ENCODE measurements at regions not wholly inside any gene's neighbourhood (a gene's known extent, or its start where the extent isn't known, plus 50 kb on each side); places are given as distances from the start of the nearest gene placed in this dataset.

DNA sequence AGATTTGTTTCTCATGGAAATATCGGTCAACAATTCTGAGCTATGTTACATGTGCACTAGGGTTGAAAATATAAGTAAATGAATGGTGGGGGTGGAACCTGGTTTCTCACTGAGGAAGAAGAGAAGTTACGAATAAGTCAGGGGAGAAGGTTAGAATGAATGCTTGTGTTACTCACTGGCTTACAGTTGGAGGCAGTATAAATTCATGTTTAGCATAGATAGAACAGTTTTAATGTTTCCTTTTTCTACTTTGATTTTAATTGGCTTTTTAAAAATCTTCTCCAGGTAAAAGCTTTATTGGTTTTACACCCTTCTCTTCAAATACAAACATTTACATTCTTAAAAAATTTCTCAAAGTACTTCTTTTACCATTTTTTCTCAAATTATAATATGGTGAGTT, 1113.7 kb downstream of the CDH11 start:
- TF ChIP-seq CTCF (IDR thresholded peaks at IDR 0.05) (no peak), POLR2A (IDR thresholded peaks at IDR 0.05) (no peak)
- no peaks in the 10 kb centered on the region for H3K9me3 ChIP-seq
- WGBS, 2 donors = 88 to 92% methylated on average over 2 of the region's 2 CpGs

DNA sequence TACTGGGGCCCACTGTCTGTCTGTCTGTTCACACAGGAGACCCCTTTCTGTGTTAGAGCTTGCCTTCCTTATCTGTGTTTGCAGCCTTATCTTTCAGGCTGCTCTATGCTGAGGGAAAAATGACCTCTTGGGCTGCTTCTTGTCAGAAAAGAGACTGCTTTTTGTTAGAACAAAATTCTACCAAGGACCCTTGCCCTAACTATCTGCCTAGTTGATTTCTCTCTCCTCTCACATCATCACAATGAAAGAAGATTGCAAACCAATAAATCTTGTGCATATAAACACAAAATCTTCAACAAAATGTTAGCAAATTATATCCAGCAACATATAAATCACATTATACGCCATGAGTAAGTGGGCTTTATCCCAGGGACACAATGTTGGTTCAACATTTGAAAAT, 1117.7 kb downstream of the CDH11 start:
- H3K4me3 ChIP-seq (replicated peaks in 1 of 3) = no peak overlapping the region
- intact Hi-C loops (cut with DNase I) = no loop called here
- H3K9me3 ChIP-seq = no peaks in the 10 kb centered on the region
- peaks cover 8 to 9% of the 10 kb centered on the region in 2 donors for H3K4me1 ChIP-seq
- no peaks in the 10 kb centered on the region for H3K27me3 ChIP-seq
- TF ChIP-seq CTCF (IDR thresholded peaks at IDR 0.05) = no peak
- no peak for TF ChIP-seq POLR2A (IDR thresholded peaks at IDR 0.05)
- DNase-seq = no peak
- H3K27ac ChIP-seq = no peak overlapping the region
- 95% methylated on average over 1 of the region's 1 CpG for WGBS, 2 donors
- H3K36me3 ChIP-seq = no peaks in the 10 kb centered on the region

More for the DNA sequence above, 1113.7 kb downstream of the CDH11 start:
- Histone ChIP-seq H3K36me3 (no peaks in the 10 kb centered on the region), H3K4me3 (replicated peaks in 1 of 3) (no peak overlapping the region), H3K4me1 (no peaks in the 10 kb centered on the region), H3K27ac (no peak overlapping the region), H3K27me3 (no peaks in the 10 kb centered on the region)
- no peak for DNase-seq
- intact Hi-C loops (cut with DNase I) = no loop called here

DNA sequence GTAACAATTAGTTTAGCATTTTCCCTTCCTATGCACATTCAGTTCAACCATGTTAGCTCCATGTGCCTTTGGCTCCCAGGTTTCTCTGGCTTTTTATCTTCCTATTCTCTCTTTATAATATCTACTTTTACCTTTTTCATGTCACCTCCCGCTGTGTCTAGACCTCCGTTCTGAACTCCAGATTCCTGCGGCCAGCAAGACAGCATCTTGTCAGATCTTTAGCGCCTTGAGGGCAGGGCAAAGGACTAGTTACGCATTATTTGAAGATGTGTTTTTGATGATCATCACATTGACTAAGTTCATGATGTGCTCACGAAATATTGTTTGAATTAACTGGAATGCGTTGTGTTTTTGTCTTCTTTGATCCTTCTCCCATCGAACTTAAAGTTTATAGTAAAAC, 1126.8 kb downstream of the CDH11 start:
- H3K4me1 ChIP-seq = peaks cover 10 to 14% of the 10 kb centered on the region in 2 donors
- no peaks in the 10 kb centered on the region for H3K27me3 ChIP-seq

GRCh38 chr16:63983401-63983800, 1138.5 kb downstream of the CDH11 start:
- peak overlapping the region; percentile 72 to 82 (median 77) for H3K27ac ChIP-seq
- peaks cover 22 to 32% of the 10 kb centered on the region in 2 donors for H3K4me1 ChIP-seq
- intact Hi-C loops (cut with DNase I) = no loop called here
- no peaks in the 10 kb centered on the region for H3K27me3 ChIP-seq
- H3K36me3 ChIP-seq = no peaks in the 10 kb centered on the region
- DNase-seq = peak in 1 of 2 donors; percentile 10
- TF ChIP-seq CTCF (IDR thresholded peaks at IDR 0.05) (no peak), POLR2A (IDR thresholded peaks at IDR 0.05) (no peak)
- WGBS, 2 donors = 20 to 28% methylated on average over 2 of the region's 2 CpGs
- H3K4me3 ChIP-seq (replicated peaks in 1 of 3) = no peak overlapping the region
- no peaks in the 10 kb centered on the region for H3K9me3 ChIP-seq

More for the DNA sequence above, 1126.8 kb downstream of the CDH11 start:
- H3K9me3 ChIP-seq = no peaks in the 10 kb centered on the region
- no peak for DNase-seq
- no peak overlapping the region for H3K27ac ChIP-seq
- intact Hi-C loops (cut with DNase I) = no loop called here
- no peaks in the 10 kb centered on the region for H3K36me3 ChIP-seq
- WGBS, 2 donors = 87% methylated on average over 8 of the region's 8 CpGs
- TF ChIP-seq CTCF (IDR thresholded peaks at IDR 0.05) (no peak), POLR2A (IDR thresholded peaks at IDR 0.05) (no peak)
- no peak overlapping the region for H3K4me3 ChIP-seq (replicated peaks in 1 of 3)

- intact Hi-C loops (cut with DNase I) = no loop called here
- no peak overlapping the region for H3K4me3 ChIP-seq (replicated peaks in 1 of 3)
- H3K27ac ChIP-seq = peak overlapping the region; percentile 72 to 82 (median 77)
- TF ChIP-seq POLR2A (IDR thresholded peaks at IDR 0.05) = no peak
- TF ChIP-seq CTCF (IDR thresholded peaks at IDR 0.05) = no peak
- no peaks in the 10 kb centered on the region for H3K36me3 ChIP-seq
- 39 to 46% methylated on average over 3 of the region's 3 CpGs for WGBS, 2 donors
- peaks cover 22 to 32% of the 10 kb centered on the region in 2 donors for H3K4me1 ChIP-seq
- no peak for DNase-seq
- H3K9me3 ChIP-seq = no peaks in the 10 kb centered on the region
- H3K27me3 ChIP-seq = no peaks in the 10 kb centered on the region
Measured at GRCh38 chr16:63982741-63983140, 1139.1 kb downstream of the CDH11 start.

All from thyroid gland (tissue), 4 donors.